K562 (cell line): ENCODE measurements at regions not wholly inside any gene's neighbourhood (a gene's known extent, or its start where the extent isn't known, plus 50 kb on each side); places are given as distances from the start of the nearest gene placed in this dataset.

Source experiments
- ATAC-seq: fragments of 200-7000 bp; cut with Tn5 transposase; 3 replicates; pipeline ENCODE4 v1.9.1; 2020; ENCODE audit warnings: moderate library complexity
- BruUV-seq: library from RNA; stranded (reverse); fragments of 400-500 nt; replicated peaks from 2 replicates; lab custom pipeline; 2021; lab: Mats Ljungman, UMichigan
- CTCF ChIA-PET: fragments of 300-600 bp; formaldehyde crosslinking; extraction: SDS; loops from one replicate; lab custom pipeline; 2021; ENCODE audit warnings: low intra/inter-chr PET ratio; lab: Yijun Ruan, JAX
- POLR2A ChIA-PET: fragments of 300-600, 350-650 bp; sonication (Branson Sonifier 250); formaldehyde crosslinking; extraction: SDS; loops from one replicate; lab custom pipeline; 2021; ENCODE audit warnings: antibody characterized with exemption, inconsistent platforms; lab: Yijun Ruan, JAX
- DNase-seq, 4 experiments: peaks; one replicate each; pipeline versions ENCODE4 v3.0.0 to v3.0.0-alpha.2; 2011 to 2018; ENCODE audit warnings: low spot score in 3 of 4, mixed read lengths in 3 of 4; ENCODE audit errors: extremely low read depth in 1 of 4
- FAIRE-seq: peaks from 2 replicates; lab custom pipeline; 2011; peaks lifted over from hg19 to GRCh38; lab: Jason Lieb, UNC
- H2AFZ ChIP-seq: 2 replicates; pipeline ENCODE4 v1.6.0; 2011; ENCODE audit warnings: low read depth, low read length, control low read depth, inconsistent platforms
- H3K27ac ChIP-seq: fragments of 200-600 bp; 3 replicates; pipeline ENCODE4 v1.8.0; 2011; ENCODE audit warnings: low read depth, mild to moderate bottlenecking, control low read depth, inconsistent platforms, low read length, moderate library complexity, mixed read lengths; ENCODE audit errors: extremely low read depth
- H3K27me3 ChIP-seq, 2 experiments: fragments of 300-600 bp in 1 of 2; 2 replicates in 1 of 2; 3 replicates in 1 of 2; pipeline versions ENCODE4 v1.6.0 to v1.8.0; 2011; ENCODE audit warnings: inconsistent platforms in 2 of 2, low read length in 2 of 2, mild to moderate bottlenecking in 1 of 2, mixed read lengths in 1 of 2, moderate library complexity in 1 of 2; ENCODE audit not compliant: control insufficient read depth in 2 of 2, insufficient read depth in 2 of 2
- H3K36me3 ChIP-seq: fragments of 300-600 bp; 3 replicates; pipeline ENCODE4 v1.8.0; 2011; ENCODE audit warnings: mild to moderate bottlenecking, low read length, inconsistent platforms; ENCODE audit not compliant: control insufficient read depth, insufficient read depth
- H3K4me1 ChIP-seq, 2 experiments: fragments of 200-600 bp in 1 of 2; replicated peaks in 1 of 2; 2 replicates in 1 of 2; 3 replicates in 1 of 2; pipeline versions ENCODE4 v1.5.1 to v1.8.0; 2011; ENCODE audit warnings: inconsistent platforms in 2 of 2, low read length in 2 of 2, mild to moderate bottlenecking in 1 of 2, mixed read lengths in 1 of 2, moderate library complexity in 1 of 2; ENCODE audit not compliant: control insufficient read depth in 2 of 2, insufficient read depth in 2 of 2
- H3K4me2 ChIP-seq: 2 replicates; pipeline ENCODE4 v1.6.1; 2011; ENCODE audit warnings: low read length, control low read depth, inconsistent platforms, mixed read lengths; ENCODE audit not compliant: insufficient read depth
- H3K4me3 ChIP-seq: fragments of 200-600 bp; sonication (generic), shearing (Covaris generic); 2 replicates; pipeline ENCODE4 v1.5.1; 2016; ENCODE audit warnings: control low read depth, inconsistent platforms
- H3K79me2 ChIP-seq: fragments of 200-600 bp; 3 replicates; pipeline ENCODE4 v1.8.0; 2011; ENCODE audit warnings: low read length, inconsistent platforms; ENCODE audit not compliant: control insufficient read depth, insufficient read depth
- H3K9ac ChIP-seq, 2 experiments: 2 replicates each; pipeline versions ENCODE4 v1.6.0 to v1.6.1; 2011; ENCODE audit warnings: low read depth in 2 of 2, low read length in 2 of 2, control low read depth in 1 of 2, inconsistent platforms in 1 of 2, mild to moderate bottlenecking in 1 of 2, mixed read lengths in 1 of 2; ENCODE audit not compliant: insufficient read depth in 1 of 2
- H3K9me1 ChIP-seq: one replicate; pipeline ENCODE4 v1.6.0; 2011; ENCODE audit warnings: inconsistent platforms, mild to moderate bottlenecking, low read length, moderate library complexity; ENCODE audit not compliant: control insufficient read depth, insufficient read depth
- H3K9me3 ChIP-seq: replicated peaks from 2 replicates; pipeline ENCODE4 v1.5.1; 2011; ENCODE audit warnings: low read depth, low read length, inconsistent platforms; ENCODE audit not compliant: control insufficient read depth, insufficient read depth
- H4K20me1 ChIP-seq: replicated peaks from 2 replicates; pipeline ENCODE4 v1.6.1; 2011; ENCODE audit warnings: low read length, inconsistent platforms, mixed read lengths; ENCODE audit not compliant: control insufficient read depth, insufficient read depth
- CBX3 ChIP-seq, 2 experiments: IDR thresholded peaks; 1 replicate in 1 of 2; 2 replicates in 1 of 2; pipeline ENCODE4 v1.6.1; 2012; ENCODE audit warnings: inconsistent platforms in 2 of 2, low read length in 2 of 2, borderline replicate concordance in 1 of 2, control low read depth in 1 of 2
- E2F1 ChIP-seq: sonication (generic); formaldehyde crosslinking; IDR thresholded peaks from 2 replicates; pipeline ENCODE4 v1.8.1; 2023; ENCODE audit warnings: mild to moderate bottlenecking, missing genetic modification reagents, moderate library complexity
- ERF ChIP-seq: fragments of 450-650 bp; formaldehyde crosslinking; IDR thresholded peaks from 2 replicates; pipeline ENCODE4 v1.4.0; 2020; ENCODE audit warnings: mild to moderate bottlenecking, mixed read lengths
- ESRRA ChIP-seq: fragments of 450-650 bp; IDR thresholded peaks from 2 replicates; pipeline ENCODE4 v1.6.1; 2014; ENCODE audit warnings: low read depth, mild to moderate bottlenecking, moderate library complexity, borderline replicate concordance
- FOXJ2 ChIP-seq: fragments of 200-800 bp; sonication (Bioruptor generic); IDR thresholded peaks from 2 replicates; pipeline ENCODE4 v1.6.1; 2016; ENCODE audit warnings: missing genetic modification characterization, missing compliant biosample characterization
- FUS ChIP-seq: fragments of 200-400 bp; formaldehyde crosslinking; optimal IDR thresholded peaks from 2 replicates; pipeline ENCODE3; 2017; ENCODE audit warnings: low read depth, low read length
- HCFC1 ChIP-seq: IDR thresholded peaks from 2 replicates; pipeline ENCODE4 v1.6.1; 2012; ENCODE audit warnings: low read depth, low read length, improper control_type of control experiment
- HMG20A ChIP-seq: fragments of 450-650 bp; formaldehyde crosslinking; conservative IDR thresholded peaks from 2 replicates; pipeline ENCODE4 v1.4.0; 2020; ENCODE audit warnings: mild to moderate bottlenecking, mixed read lengths
- KDM5B ChIP-seq: fragments of 200-600 bp; sonication (generic); IDR thresholded peaks from 2 replicates; pipeline ENCODE4 v1.6.1; 2012; ENCODE audit warnings: low read depth, mild to moderate bottlenecking, moderate library complexity, low read length, control low read depth, inconsistent platforms; ENCODE audit not compliant: insufficient replicate concordance
- KHSRP ChIP-seq: fragments of 450-650 bp; IDR thresholded peaks from 2 replicates; pipeline ENCODE4 v1.6.1; 2017
- KLF13 ChIP-seq: fragments of 450-650 bp; IDR thresholded peaks from 2 replicates; pipeline ENCODE4 v1.6.1; 2016; ENCODE audit warnings: missing genetic modification characterization, low read depth, mild to moderate bottlenecking, missing compliant biosample characterization, moderate library complexity, borderline replicate concordance
- NCOA6 ChIP-seq: fragments of 450-650 bp; IDR thresholded peaks from 2 replicates; pipeline ENCODE4 v1.6.1; 2017; ENCODE audit warnings: mild to moderate bottlenecking
- NKRF ChIP-seq: fragments of 450-650 bp; IDR thresholded peaks from 2 replicates; pipeline ENCODE4 v1.6.1; 2016; ENCODE audit warnings: borderline replicate concordance
- POLR3G ChIP-seq: IDR thresholded peaks from 2 replicates; pipeline ENCODE4 v1.6.1; 2011; ENCODE audit not compliant: insufficient read length, insufficient replicate concordance; ENCODE audit errors: extremely low read depth
- RBM22 ChIP-seq: fragments of 200-400 bp; formaldehyde crosslinking; IDR thresholded peaks from 2 replicates; pipeline ENCODE4 v1.6.1; 2018; ENCODE audit warnings: low read length, low read depth; ENCODE audit not compliant: poor library complexity, severe bottlenecking
- RBM39 ChIP-seq: fragments of 200-400 bp; formaldehyde crosslinking; optimal IDR thresholded peaks from 2 replicates; pipeline ENCODE3; 2018; ENCODE audit warnings: low read depth, low read length
- RFX7 ChIP-seq: fragments of 250-450 bp; sonication (Bioruptor Pico); IDR thresholded peaks from 2 replicates; pipeline ENCODE4 v1.5.1; 2021; ENCODE audit warnings: mild to moderate bottlenecking
- SRSF1 ChIP-seq: fragments of 200-400 bp; formaldehyde crosslinking; IDR thresholded peaks from 2 replicates; pipeline ENCODE4 v1.6.1; 2017; ENCODE audit warnings: mild to moderate bottlenecking, low read depth, low read length, moderate library complexity
- ZBTB7A ChIP-seq: IDR thresholded peaks from 2 replicates; pipeline ENCODE4 v1.6.1; 2011; ENCODE audit warnings: low read depth, mild to moderate bottlenecking, low read length, moderate library complexity, borderline replicate concordance; ENCODE audit not compliant: control insufficient read depth
- ZZZ3 ChIP-seq: fragments of 450-650 bp; IDR thresholded peaks from 2 replicates; pipeline ENCODE4 v1.6.1; 2016; ENCODE audit warnings: antibody characterized with exemption, mild to moderate bottlenecking, moderate library complexity
- WGBS: fragments of 100-300 bp; shearing (Covaris generic); methylation state at CpG from one replicate; pipeline ENCODE4 v1.1.6; 2016; ENCODE audit warnings: low coverage, mixed read lengths; ENCODE audit not compliant: insufficient coverage; ENCODE audit errors: missing lambda C conversion rate; 5-methylcytosine and 5-hydroxymethylcytosine counted together
- in situ Hi-C: fragments of 300-500 bp; cut with MboI; formaldehyde crosslinking; loops from 4 replicates; pipeline ENCODE4 v1.15.0; 2018; ENCODE audit warnings: inconsistent platforms, mixed read lengths
- intact Hi-C: fragments of 100-400 bp; cut with micrococcal nuclease; formaldehyde crosslinking; loops from 2 replicates; pipeline ENCODE4 v1.14.2; 2022

- in situ Hi-C loops, result no loop called here
- H3K36me3 ChIP-seq, result no peaks in the 10 kb centered on the region
- WGBS, result 3% methylated on average over 2 of the region's 2 CpGs
- DNase-seq (no peak), FAIRE-seq (no peak)
- no peak overlapping the region for H2AFZ ChIP-seq
- intact Hi-C loops, result no loop called here
- ChIA-PET CTCF (no interaction called here), POLR2A (no interaction called here)
- no peaks in the 10 kb centered on the region for H3K27me3 ChIP-seq
- H4K20me1 ChIP-seq, result no peaks in the 10 kb centered on the region
- no peak for TF ChIP-seq HMG20A (CRISPR knock-in tag)
- no peak for TF ChIP-seq RFX7 (CRISPR knock-in tag)
- no peak for TF ChIP-seq KDM5B
- no peak for TF ChIP-seq NCOA6
- no peak for TF ChIP-seq NKRF
- no peak for TF ChIP-seq HCFC1
- TF ChIP-seq RBM39, result no peak
- no peak for TF ChIP-seq ERF
- TF ChIP-seq RBM22, result no peak
- TF ChIP-seq ESRRA, result no peak
- no peak for TF ChIP-seq FUS
- no peak for TF ChIP-seq FOXJ2 (tag)
- no peak for TF ChIP-seq ZZZ3
- no peak for TF ChIP-seq ZBTB7A
- TF ChIP-seq POLR3G, result no peak
- no peak for TF ChIP-seq CBX3 (IDR thresholded peaks at IDR 0.05; ENCODE audit: borderline replicate concordance in 1 of 2, low read length in 2 of 2)
- TF ChIP-seq KHSRP, result no peak
- no peak for TF ChIP-seq E2F1 (CRISPR knock-in tag)
- no peak for TF ChIP-seq SRSF1
- TF ChIP-seq KLF13, result no peak
- TF ChIP-seq, all 486 proteins: peak for 0
- no peaks in the 10 kb centered on the region for H3K79me2 ChIP-seq
- no peak overlapping the region for H3K4me3 ChIP-seq
- H3K9ac ChIP-seq, result no peak overlapping the region
- no peaks in the 10 kb centered on the region for H3K9me3 ChIP-seq
- H3K4me1 ChIP-seq, result no peaks in the 10 kb centered on the region
- no TSS peak for BruUV-seq
- ATAC-seq, result no peak
- no peak overlapping the region for H3K27ac ChIP-seq
- H3K9me1 ChIP-seq, result no peaks in the 10 kb centered on the region
- no peak overlapping the region for H3K4me2 ChIP-seq
Observed at GRCh38 chr4:34636623-34637022, 1607.7 kb downstream of the ARAP2 start.
